HepG2 (cell line): ENCODE measurements at regions not wholly inside any gene's neighbourhood (a gene's known extent, or its start where the extent isn't known, plus 50 kb on each side); places are given as distances from the start of the nearest gene placed in this dataset.

Experiments used
- CTCF ChIP-seq: sonication (generic); formaldehyde crosslinking; IDR thresholded peaks from 2 replicates; pipeline ENCODE4 v1.5.0; 2020; ENCODE audit warnings: mild to moderate bottlenecking, missing genetic modification reagents, moderate library complexity
- MAFK ChIP-seq, 2 experiments: IDR thresholded peaks in 1 of 2; conservative IDR thresholded peaks in 1 of 2; 2 replicates each; pipeline ENCODE4 v1.6.1; 2011; ENCODE audit warnings: improper control_type of control experiment in 2 of 2, low read length in 2 of 2
- NR1H2 ChIP-seq: sonication (generic); formaldehyde crosslinking; IDR thresholded peaks from 2 replicates; pipeline ENCODE4 v1.8.1; 2022; ENCODE audit warnings: low read depth, missing genetic modification reagents, borderline replicate concordance
- REST ChIP-seq, 2 experiments: IDR thresholded peaks; 2 replicates each; pipeline ENCODE4 v1.6.1; 2011 to 2012; ENCODE audit warnings: low read length in 2 of 2, borderline replicate concordance in 1 of 2, low read depth in 1 of 2, mild to moderate bottlenecking in 1 of 2, moderate library complexity in 1 of 2
- RFX5 ChIP-seq: IDR thresholded peaks from 2 replicates; pipeline ENCODE4 v1.6.1; 2011; ENCODE audit warnings: low read depth, low read length, improper control_type of control experiment
- SMC3 ChIP-seq: IDR thresholded peaks from 2 replicates; pipeline ENCODE4 v1.6.1; 2011; ENCODE audit warnings: low read length, improper control_type of control experiment
- TAF1 ChIP-seq: sonication (generic); formaldehyde crosslinking; IDR thresholded peaks from 2 replicates; pipeline ENCODE4 v1.4.0; 2020; ENCODE audit warnings: missing genetic modification reagents
- ZNF224 ChIP-seq: sonication (generic); formaldehyde crosslinking; IDR thresholded peaks from 2 replicates; pipeline ENCODE4 v1.5.0; 2020; ENCODE audit warnings: mild to moderate bottlenecking, missing genetic modification reagents
- ZNF335 ChIP-seq: sonication (generic); formaldehyde crosslinking; IDR thresholded peaks from 2 replicates; pipeline ENCODE4 v1.4.0; 2020; ENCODE audit warnings: missing genetic modification reagents
- ZNF431 ChIP-seq: sonication (generic); formaldehyde crosslinking; IDR thresholded peaks from 2 replicates; pipeline ENCODE4 v1.9.0; 2022; ENCODE audit warnings: missing genetic modification reagents, low read depth, mild to moderate bottlenecking, borderline replicate concordance
- ZNF589 ChIP-seq: sonication (generic); formaldehyde crosslinking; conservative IDR thresholded peaks from 2 replicates; pipeline ENCODE4 v1.8.0; 2022; ENCODE audit warnings: mild to moderate bottlenecking, moderate library complexity, missing genetic modification reagents
- ZNF629 ChIP-seq: sonication (generic); formaldehyde crosslinking; conservative IDR thresholded peaks from 2 replicates; pipeline ENCODE4 v1.5.0; 2020; ENCODE audit warnings: missing genetic modification reagents

- no peak for TF ChIP-seq ZNF629
- TF ChIP-seq REST (IDR thresholded peaks at IDR 0.05; ENCODE audit: borderline replicate concordance in 1 of 2, low read depth in 1 of 2, low read length in 2 of 2) = no peak
- TF ChIP-seq MAFK (conservative IDR thresholded peaks at IDR 0.05 in 1 of 2, IDR thresholded peaks at IDR 0.05 in 1 of 2; ENCODE audit: low read length in 2 of 2) = no peak
- no peak for TF ChIP-seq ZNF431 (CRISPR knock-in tag)
- no peak for TF ChIP-seq CTCF
- no peak for TF ChIP-seq TAF1 (CRISPR knock-in tag)
- no peak for TF ChIP-seq ZNF335 (CRISPR knock-in tag)
- TF ChIP-seq RFX5 = no peak
- TF ChIP-seq SMC3 = no peak
- no peak for TF ChIP-seq ZNF224 (CRISPR knock-in tag)
- TF ChIP-seq ZNF589 (CRISPR knock-in tag) = no peak
- TF ChIP-seq NR1H2 (CRISPR knock-in tag) = no peak
These were observed 159.8 kb upstream of the MTPN start for GRCh38 chr7:136136906-136137454.
